ENCODE measurements at regions not wholly inside any gene's neighbourhood (a gene's known extent, or its start where the extent isn't known, plus 50 kb on each side); places are given as distances from the start of the nearest gene placed in this dataset.

DNA sequence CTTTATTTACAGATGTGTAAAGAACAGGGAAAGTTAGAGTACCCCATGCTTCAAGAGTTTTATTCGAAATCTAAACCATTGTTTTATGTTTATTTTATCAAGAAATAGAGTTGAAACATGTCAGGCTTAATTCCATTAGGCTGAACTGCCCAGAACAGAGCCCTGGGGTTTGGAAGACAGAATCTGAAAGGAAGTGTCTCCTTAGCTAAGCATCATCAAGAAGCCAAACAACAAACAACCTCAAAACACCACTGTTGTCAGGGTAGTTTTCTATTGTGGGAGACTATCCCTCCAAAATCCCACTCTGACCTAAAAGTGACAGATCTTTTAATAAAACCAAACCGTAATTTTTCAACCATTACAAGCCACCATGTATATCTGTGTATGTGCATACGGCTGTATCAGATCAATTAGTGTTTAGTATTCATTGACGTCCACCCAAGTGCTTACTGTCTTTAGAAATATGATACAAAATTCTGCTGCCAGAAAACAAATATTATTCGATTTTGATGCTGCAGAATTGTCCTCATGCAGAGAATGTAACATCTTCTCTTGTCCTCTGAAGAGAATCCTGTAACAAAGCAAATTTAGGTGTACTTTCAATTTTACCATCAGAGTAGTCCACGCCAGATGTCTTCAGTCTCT is 271.9 kb upstream of the TMEM161B start:
- H3K4me1 ChIP-seq (ENCODE audit: insufficient read depth, low read length), result no peaks in the 10 kb centered on the region
- H3K4me3 ChIP-seq (ENCODE audit: low read length), result no peak overlapping the region
- no peaks in the 10 kb centered on the region for H3K27me3 ChIP-seq (ENCODE audit: insufficient read depth, low read length)
- no peaks in the 10 kb centered on the region for H3K9me3 ChIP-seq (ENCODE audit: low read depth, low read length)

DNA sequence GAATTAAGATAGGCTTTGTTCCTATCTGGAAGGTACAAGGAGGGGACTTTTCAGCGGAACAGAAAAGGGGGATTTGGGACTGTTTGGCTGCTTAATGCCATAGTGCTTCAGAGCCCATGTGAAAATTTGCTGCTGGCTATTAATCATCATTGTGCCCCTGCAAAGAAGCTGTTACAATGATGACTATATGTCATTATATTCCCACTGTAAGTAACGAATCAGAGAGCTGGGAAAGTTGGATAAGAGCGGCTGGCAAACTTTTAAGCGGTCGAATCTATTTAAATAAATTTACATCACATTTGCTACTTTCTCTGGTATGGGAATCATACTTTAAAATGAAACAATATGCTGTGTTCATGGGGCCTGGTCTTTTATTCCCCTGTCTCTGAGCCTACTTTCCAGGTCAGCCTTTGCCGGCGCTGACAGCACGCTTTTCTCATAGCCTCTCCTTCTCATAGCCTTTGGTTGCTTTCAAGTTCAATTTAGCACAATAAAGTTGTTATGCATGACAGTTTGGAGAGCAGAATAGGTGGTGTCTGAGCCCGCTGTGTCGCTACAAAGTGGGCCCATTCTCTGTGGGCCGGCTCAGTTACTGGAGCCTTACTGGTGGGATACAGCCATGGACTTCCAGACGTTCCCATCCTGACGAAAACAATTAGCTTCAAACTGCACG is 271.2 kb upstream of the TMEM161B start:
- H3K27me3 ChIP-seq (ENCODE audit: insufficient read depth, low read length), result no peaks in the 10 kb centered on the region
- no peaks in the 10 kb centered on the region for H3K4me1 ChIP-seq (ENCODE audit: insufficient read depth, low read length)
- no peaks in the 10 kb centered on the region for H3K9me3 ChIP-seq (ENCODE audit: low read depth, low read length)
- H3K4me3 ChIP-seq (ENCODE audit: low read length), result no peak overlapping the region

DNA sequence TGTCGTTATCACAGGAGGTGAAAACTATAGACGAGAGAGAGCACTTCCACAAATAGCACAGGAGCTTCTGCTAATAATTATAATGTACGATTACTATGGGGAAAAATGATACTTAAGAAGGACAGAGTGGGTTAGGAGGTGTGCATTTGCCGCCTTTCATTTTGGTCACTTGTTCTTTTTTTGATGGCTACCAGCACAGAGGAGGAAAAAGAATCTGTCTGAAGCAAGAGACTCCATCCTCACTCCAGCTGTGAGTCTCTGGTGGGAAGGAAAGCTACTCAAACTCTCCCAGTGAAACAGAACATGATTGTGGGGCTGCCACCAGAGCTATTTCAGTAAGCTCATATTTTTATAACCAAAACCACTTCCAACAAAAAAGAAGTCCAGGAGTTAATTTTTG is 270.4 kb upstream of the TMEM161B start:
- Histone ChIP-seq H3K4me1 (ENCODE audit: insufficient read depth, low read length) (no peaks in the 10 kb centered on the region), H3K4me3 (ENCODE audit: low read length) (no peak overlapping the region), H3K9me3 (ENCODE audit: low read depth, low read length) (no peaks in the 10 kb centered on the region), H3K27me3 (ENCODE audit: insufficient read depth, low read length) (no peaks in the 10 kb centered on the region)

DNA sequence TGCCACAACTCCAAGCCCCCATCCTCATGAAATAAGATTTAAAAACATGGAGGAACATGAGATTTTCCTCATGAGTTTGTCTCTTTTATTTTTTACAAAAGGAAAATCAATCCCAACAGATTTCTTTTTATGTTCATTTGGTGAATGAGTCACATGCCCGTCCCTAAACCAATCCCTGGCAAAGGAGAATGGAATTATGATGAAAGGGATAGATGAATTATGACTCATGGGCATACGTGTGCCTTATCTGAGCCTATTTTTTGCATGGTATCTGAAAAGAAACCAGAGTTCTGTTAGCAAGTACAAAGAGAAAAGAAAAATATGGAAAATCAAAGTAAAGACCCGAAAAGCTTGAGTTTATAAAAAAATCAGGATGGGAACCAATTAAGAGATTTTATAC is 267.5 kb upstream of the TMEM161B start:
- Histone ChIP-seq H3K9me3 (ENCODE audit: low read depth, low read length) (no peaks in the 10 kb centered on the region), H3K4me3 (ENCODE audit: low read length) (no peak overlapping the region), H3K27me3 (ENCODE audit: insufficient read depth, low read length) (no peaks in the 10 kb centered on the region), H3K4me1 (ENCODE audit: insufficient read depth, low read length) (no peaks in the 10 kb centered on the region)

DNA sequence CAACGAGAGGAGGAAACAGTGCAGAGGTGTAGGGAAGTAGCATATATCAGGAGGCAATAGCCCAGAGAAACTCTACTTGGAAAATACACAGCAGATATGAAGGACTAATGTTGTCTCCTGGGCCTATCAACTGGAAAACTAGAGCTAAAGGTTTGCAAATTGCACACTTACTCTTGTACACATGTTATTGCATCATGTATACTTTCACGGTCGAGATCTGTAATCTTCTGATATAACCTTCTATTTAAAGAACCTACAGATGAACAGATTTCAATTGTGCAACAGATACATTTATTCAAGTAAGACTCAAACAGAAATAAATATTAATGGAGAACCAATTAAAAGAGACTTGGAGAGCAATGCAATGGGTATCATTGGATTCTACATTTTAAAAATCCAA is 256.3 kb upstream of the TMEM161B start:
- H3K4me3 ChIP-seq (ENCODE audit: low read length), result no peak overlapping the region
- no peaks in the 10 kb centered on the region for H3K4me1 ChIP-seq (ENCODE audit: insufficient read depth, low read length)
- H3K9me3 ChIP-seq (ENCODE audit: low read depth, low read length), result no peaks in the 10 kb centered on the region
- peaks cover 2% of the 10 kb centered on the region for H3K27me3 ChIP-seq (ENCODE audit: insufficient read depth, low read length)

DNA sequence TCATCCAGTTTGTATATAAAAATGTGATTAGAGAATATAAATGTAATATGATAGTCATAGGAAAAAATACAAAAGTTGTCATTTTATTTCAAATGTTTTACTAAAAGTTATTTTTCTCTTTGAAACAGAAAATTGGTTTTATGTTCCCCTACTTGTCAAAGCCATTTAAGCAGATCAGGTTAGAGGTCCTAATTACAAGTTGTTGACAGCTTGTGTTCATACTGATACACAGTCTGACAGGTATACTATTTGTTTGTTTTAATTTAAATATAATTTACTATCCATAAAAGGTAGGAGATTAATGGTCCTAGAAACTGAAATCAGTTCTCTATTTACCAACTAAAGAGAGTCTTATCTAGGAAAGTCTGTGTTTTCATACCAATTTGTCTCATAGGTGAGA is 250.4 kb upstream of the TMEM161B start:
- no peaks in the 10 kb centered on the region for H3K4me1 ChIP-seq (ENCODE audit: insufficient read depth, low read length)
- H3K27me3 ChIP-seq (ENCODE audit: insufficient read depth, low read length), result no peaks in the 10 kb centered on the region
- H3K4me3 ChIP-seq (ENCODE audit: low read length), result no peak overlapping the region
- no peaks in the 10 kb centered on the region for H3K9me3 ChIP-seq (ENCODE audit: low read depth, low read length)

DNA sequence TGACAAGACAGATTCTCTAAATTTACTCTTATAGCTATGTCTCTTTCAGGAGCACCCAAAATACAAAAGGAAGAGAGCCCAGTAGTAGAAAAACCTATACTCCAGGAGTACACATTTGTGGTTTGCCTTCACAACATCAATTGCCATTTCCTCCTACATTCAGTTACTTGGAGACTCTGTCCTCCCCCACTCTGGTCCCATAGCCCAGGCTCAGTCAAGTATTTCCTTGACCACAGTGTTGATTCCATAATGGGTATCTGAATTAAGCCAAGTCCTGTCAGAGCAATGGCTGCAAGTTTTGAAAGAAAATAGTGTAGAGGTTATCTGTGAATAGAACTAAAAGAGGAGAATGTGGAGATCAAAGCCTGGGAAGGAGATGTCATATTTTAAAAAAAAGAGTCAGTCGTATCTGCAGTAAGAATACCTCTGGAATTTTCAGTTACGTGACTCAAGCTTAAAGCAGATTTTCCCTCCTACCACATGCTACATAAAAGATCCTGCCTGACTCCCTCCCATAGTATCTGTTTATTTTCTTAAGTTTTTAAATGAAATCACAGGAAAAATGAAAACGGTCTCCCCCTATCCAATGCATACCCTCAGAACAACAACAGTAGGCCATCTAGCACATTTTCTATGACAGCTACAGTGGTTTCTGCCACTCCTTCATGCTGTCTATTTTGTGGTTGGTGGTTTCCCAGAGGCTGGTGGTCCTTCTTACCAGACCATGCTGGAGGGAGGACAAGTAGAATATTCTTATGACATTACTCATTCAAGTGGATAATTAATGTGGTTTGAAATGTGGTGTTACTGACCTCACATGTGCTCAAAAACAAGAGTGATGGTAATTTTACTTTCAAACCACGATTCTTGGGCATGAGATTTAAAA is 249.7 kb upstream of the TMEM161B start:
- H3K4me1 ChIP-seq (ENCODE audit: insufficient read depth, low read length), result no peaks in the 10 kb centered on the region
- no peak overlapping the region for H3K4me3 ChIP-seq (ENCODE audit: low read length)
- no peaks in the 10 kb centered on the region for H3K9me3 ChIP-seq (ENCODE audit: low read depth, low read length)
- no peaks in the 10 kb centered on the region for H3K27me3 ChIP-seq (ENCODE audit: insufficient read depth, low read length)

DNA sequence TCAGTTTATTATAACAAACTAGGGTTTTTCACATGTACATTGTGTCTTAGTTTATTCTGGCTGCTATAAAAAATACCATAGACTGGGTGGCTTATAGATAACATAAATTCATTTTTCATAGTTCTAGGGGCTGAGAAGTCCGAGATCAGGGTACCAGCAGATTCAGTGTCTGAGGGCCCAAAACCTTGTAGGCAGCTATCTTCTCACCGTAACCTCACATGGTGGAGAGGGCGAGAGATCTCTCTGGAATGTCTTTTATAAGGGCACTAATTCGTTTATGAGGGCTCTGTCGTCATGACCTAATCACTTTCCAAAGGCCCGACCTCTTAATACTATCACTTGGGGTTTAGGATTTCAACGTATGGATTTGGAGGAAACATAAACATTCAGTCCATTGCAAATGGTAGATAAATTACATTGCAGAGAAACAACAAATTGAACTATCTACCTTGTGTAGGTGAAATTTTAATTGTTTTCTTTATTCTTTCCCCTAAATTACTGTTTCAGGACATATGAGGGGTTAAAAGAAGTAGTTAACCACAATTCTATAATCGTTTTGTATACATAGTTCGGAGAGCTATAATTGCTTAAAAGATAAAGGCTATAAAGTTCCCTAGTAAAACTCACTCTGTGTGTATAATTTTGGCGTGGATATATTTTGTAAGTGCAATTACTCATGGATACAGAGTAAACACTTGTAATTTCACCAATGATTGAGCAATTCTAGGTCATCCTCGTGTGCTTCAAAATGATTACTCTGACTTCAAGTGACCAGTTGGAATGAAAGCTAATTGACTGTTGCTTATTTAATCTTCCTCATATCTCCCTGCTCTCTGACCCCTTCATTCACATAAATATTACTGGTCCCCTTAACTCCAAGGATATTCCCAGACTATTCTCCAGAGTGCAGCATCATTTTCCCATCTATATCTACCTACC is 247.5 kb upstream of the TMEM161B start:
- Histone ChIP-seq H3K27me3 (ENCODE audit: insufficient read depth, low read length) (no peaks in the 10 kb centered on the region), H3K9me3 (ENCODE audit: low read depth, low read length) (no peaks in the 10 kb centered on the region), H3K4me1 (ENCODE audit: insufficient read depth, low read length) (no peaks in the 10 kb centered on the region), H3K4me3 (ENCODE audit: low read length) (no peak overlapping the region)

DNA sequence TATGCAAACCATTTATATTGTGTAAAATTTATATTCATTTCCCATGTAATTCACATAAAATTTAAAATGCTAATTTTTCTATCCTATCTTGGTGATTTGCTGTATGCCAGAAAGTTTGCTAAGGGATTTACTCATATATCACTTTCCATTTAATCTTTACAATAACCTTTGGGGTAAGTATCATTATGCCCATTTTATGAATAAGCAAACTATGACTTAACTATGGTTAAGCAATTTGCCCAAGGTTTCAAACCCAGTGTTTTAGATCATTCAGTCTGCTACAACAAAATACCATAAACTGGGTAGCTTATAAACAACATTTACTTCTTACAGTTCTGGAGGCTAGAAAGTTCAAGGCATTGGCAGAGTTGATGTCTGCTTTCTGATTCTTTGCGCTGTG is 246.4 kb upstream of the TMEM161B start:
- Histone ChIP-seq H3K4me1 (ENCODE audit: insufficient read depth, low read length) (no peaks in the 10 kb centered on the region), H3K4me3 (ENCODE audit: low read length) (no peak overlapping the region), H3K9me3 (ENCODE audit: low read depth, low read length) (no peaks in the 10 kb centered on the region), H3K27me3 (ENCODE audit: insufficient read depth, low read length) (no peaks in the 10 kb centered on the region)

DNA sequence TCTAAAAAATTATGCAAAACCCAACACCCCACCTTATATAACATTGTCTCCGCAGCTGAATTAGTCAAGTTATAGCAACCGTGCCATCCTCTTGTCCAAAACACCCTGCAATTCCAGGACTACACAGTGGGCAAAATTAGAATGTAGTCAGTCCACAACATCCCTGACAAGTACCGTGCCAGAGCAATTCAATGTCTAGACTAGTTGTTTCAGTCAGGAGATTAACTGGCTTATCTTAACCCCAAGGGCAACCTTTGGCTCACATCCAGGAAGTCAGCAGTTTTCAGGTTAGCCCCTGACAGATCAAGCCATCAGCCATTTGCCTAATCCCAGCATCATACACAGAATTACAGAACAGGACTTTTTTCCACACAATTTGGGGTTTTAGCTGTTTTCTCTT is 240.8 kb upstream of the TMEM161B start:
- no peaks in the 10 kb centered on the region for H3K4me1 ChIP-seq (ENCODE audit: insufficient read depth, low read length)
- H3K9me3 ChIP-seq (ENCODE audit: low read depth, low read length), result no peaks in the 10 kb centered on the region
- no peak overlapping the region for H3K4me3 ChIP-seq (ENCODE audit: low read length)
- H3K27me3 ChIP-seq (ENCODE audit: insufficient read depth, low read length), result no peaks in the 10 kb centered on the region

DNA sequence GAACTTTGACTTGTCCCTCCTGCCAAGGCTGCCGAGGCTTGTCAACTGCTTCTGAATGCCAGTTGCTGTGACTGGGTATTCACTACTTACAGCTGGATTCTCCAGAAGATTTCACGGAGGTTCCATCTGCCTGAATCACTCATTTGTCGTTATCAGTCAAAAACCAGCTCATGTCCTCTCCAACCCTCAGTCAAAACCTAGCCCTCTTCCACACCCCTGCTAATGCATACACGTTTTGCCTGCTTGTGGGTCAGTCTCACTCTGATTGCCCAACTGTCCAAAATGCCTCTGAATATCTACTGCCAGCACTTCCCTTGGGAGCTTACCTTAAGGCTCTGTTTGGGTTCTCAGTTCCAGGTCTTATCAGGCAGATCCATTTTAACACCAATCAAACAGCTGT is 238.6 kb upstream of the TMEM161B start:
- H3K4me3 ChIP-seq (ENCODE audit: low read length), result no peak overlapping the region
- H3K9me3 ChIP-seq (ENCODE audit: low read depth, low read length), result no peaks in the 10 kb centered on the region
- H3K27me3 ChIP-seq (ENCODE audit: insufficient read depth, low read length), result no peaks in the 10 kb centered on the region
- H3K4me1 ChIP-seq (ENCODE audit: insufficient read depth, low read length), result no peaks in the 10 kb centered on the region

DNA sequence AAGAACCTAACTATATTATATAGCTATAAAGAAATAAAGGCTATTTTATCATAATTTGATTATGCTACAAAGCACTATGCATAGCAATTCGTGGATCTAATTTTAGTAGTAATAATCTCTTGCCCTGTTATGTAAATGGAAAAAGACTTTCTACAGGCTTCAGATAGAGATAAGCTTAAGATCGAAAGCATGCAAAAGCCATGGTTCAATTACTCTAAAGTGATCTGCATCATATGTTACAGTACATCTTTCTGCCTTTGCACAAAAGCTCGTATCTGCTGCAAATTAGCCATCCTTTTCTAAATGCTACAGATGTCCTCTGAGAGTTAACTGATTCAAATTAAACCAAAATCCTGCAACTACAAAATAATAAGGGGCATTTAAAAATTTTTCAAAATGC is 234.8 kb upstream of the TMEM161B start:
- H3K9me3 ChIP-seq (ENCODE audit: low read depth, low read length), result no peaks in the 10 kb centered on the region
- no peaks in the 10 kb centered on the region for H3K4me1 ChIP-seq (ENCODE audit: insufficient read depth, low read length)
- no peaks in the 10 kb centered on the region for H3K27me3 ChIP-seq (ENCODE audit: insufficient read depth, low read length)
- no peak overlapping the region for H3K4me3 ChIP-seq (ENCODE audit: low read length)

DNA sequence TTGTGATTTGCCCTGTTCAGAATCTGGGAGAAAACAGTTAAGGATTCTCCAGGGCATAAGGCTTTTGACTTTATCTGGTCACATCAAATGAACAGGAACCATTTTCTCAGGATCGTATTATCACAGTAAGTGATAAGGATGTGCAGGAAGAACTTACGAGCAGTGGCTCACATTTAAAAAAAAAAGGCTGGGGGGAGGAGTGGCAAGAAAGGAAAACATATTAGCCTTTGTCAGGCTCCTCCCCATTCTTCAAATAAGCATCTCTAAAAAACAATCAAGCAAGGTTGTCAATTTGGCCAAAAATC is 234.3 kb upstream of the TMEM161B start:
- H3K4me3 ChIP-seq (ENCODE audit: low read length), result peak overlapping the region; percentile 47

DNA sequence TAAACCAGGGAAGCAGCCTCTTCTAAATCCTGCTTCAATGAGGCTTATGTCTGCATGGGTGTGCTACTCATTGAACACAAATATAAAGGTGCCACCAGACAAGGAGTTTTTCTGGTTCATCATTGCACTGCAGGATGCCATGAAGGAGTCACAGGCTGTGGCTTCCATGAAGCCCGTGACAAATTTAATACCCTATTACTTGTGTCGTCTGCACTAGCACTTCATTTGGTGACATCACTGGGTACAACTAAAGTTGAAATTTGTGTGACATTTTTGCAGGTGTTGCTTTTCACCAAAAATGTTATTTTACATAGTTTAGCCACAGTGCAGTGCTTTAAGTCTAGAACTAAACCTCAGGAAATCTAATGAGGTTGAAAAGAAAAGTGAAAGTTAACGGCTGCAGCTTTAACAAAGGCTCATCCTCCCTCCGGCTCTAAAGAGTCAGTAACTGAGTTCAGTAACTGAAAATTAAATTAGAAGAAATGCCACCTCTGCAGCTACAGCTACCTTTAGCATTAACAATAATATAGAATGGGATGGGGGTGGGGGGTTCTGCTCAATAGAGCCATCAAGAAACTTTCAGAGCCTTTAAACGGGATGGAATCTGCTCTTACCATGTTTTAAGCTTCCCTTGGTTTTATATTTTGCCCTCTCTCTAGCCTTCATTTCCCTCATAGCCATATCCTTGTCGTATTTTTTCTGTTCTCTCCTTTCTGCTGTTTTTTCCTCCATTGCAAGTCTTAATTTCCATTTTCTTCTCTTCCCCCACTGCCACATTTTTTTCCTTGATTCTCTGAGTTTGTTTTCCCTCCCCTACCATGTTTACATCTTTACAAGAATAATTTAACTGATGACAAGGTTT is 233.8 kb upstream of the TMEM161B start:
- H3K27me3 ChIP-seq (ENCODE audit: insufficient read depth, low read length), result no peaks in the 10 kb centered on the region
- H3K4me3 ChIP-seq (ENCODE audit: low read length), result peak overlapping the region; percentile 47
- H3K9me3 ChIP-seq (ENCODE audit: low read depth, low read length), result no peaks in the 10 kb centered on the region
- H3K4me1 ChIP-seq (ENCODE audit: insufficient read depth, low read length), result no peaks in the 10 kb centered on the region

More for the DNA sequence above, 234.3 kb upstream of the TMEM161B start:
- H3K9me3 ChIP-seq (ENCODE audit: low read depth, low read length), result no peaks in the 10 kb centered on the region
- no peaks in the 10 kb centered on the region for H3K27me3 ChIP-seq (ENCODE audit: insufficient read depth, low read length)
- no peaks in the 10 kb centered on the region for H3K4me1 ChIP-seq (ENCODE audit: insufficient read depth, low read length)
